HEK293T (cell line): ENCODE measurements at regions not wholly inside any gene's neighbourhood (a gene's known extent, or its start where the extent isn't known, plus 50 kb on each side); places are given as distances from the start of the nearest gene placed in this dataset.
"Not testable (repeated sequence)": the region's sequence is repeated elsewhere in the genome, so short reads cannot be mapped to it uniquely, and the experiment has no call there.

ENCODE experiments used
- CTCF ChIA-PET: fragments of 350-600 bp; formaldehyde crosslinking; extraction: SDS; loops from one replicate; lab custom pipeline; 2021; ENCODE audit warnings: antibody characterized with exemption, inconsistent platforms; lab: Yijun Ruan, JAX
- POLR2A ChIA-PET: fragments of 350-600 bp; formaldehyde crosslinking; extraction: SDS; loops from one replicate; lab custom pipeline; 2020; ENCODE audit warnings: antibody characterized with exemption, inconsistent platforms; lab: Yijun Ruan, JAX
- DNase-seq: peaks from one replicate; pipeline ENCODE4 v3.0.0; 2012; ENCODE audit warnings: mixed read lengths; ENCODE audit errors: extremely low spot score
- ARNT ChIP-seq: fragments of 450-650 bp; IDR thresholded peaks from 2 replicates; pipeline ENCODE4 v1.6.1; 2017; ENCODE audit warnings: mild to moderate bottlenecking
- BHLHE40 ChIP-seq: fragments of 450-650 bp; IDR thresholded peaks from 2 replicates; pipeline ENCODE4 v1.6.1; 2016; ENCODE audit warnings: mild to moderate bottlenecking, moderate library complexity, borderline replicate concordance
- CTBP1 ChIP-seq: fragments of 450-650 bp; IDR thresholded peaks from 2 replicates; pipeline ENCODE4 v1.6.1; 2016; ENCODE audit warnings: borderline replicate concordance
- ELF4 ChIP-seq: fragments of 450-650 bp; IDR thresholded peaks from 2 replicates; pipeline ENCODE4 v1.6.1; 2017; ENCODE audit warnings: antibody characterized with exemption
- FOXA1 ChIP-seq: fragments of 450-650 bp; IDR thresholded peaks from 2 replicates; pipeline ENCODE4 v1.6.1; 2016; ENCODE audit warnings: mild to moderate bottlenecking
- FOXK2 ChIP-seq: fragments of 450-650 bp; IDR thresholded peaks from 2 replicates; pipeline ENCODE4 v1.6.1; 2016; ENCODE audit warnings: mild to moderate bottlenecking
- FOXM1 ChIP-seq: fragments of 450-650 bp; IDR thresholded peaks from 2 replicates; pipeline ENCODE4 v1.6.1; 2017; ENCODE audit warnings: mild to moderate bottlenecking, borderline replicate concordance
- HDGF ChIP-seq: fragments of 450-650 bp; IDR thresholded peaks from 2 replicates; pipeline ENCODE4 v1.6.1; 2017; ENCODE audit warnings: antibody characterized with exemption, borderline replicate concordance
- L3MBTL2 ChIP-seq: fragments of 450-650 bp; conservative IDR thresholded peaks from 2 replicates; pipeline ENCODE4 v1.6.1; 2016; ENCODE audit warnings: mild to moderate bottlenecking
- LEF1 ChIP-seq: fragments of 450-650 bp; IDR thresholded peaks from 2 replicates; pipeline ENCODE4 v1.6.1; 2017; ENCODE audit warnings: mild to moderate bottlenecking, borderline replicate concordance
- NFRKB ChIP-seq: fragments of 450-650 bp; IDR thresholded peaks from 2 replicates; pipeline ENCODE4 v1.6.1; 2016; ENCODE audit warnings: mild to moderate bottlenecking, moderate library complexity
- SP1 ChIP-seq: fragments of 450-650 bp; IDR thresholded peaks from 2 replicates; pipeline ENCODE4 v1.6.1; 2017
- SUZ12 ChIP-seq: fragments of 450-650 bp; IDR thresholded peaks from 2 replicates; pipeline ENCODE4 v1.6.1; 2016; ENCODE audit warnings: mild to moderate bottlenecking
- TARDBP ChIP-seq: fragments of 450-650 bp; IDR thresholded peaks from 2 replicates; pipeline ENCODE4 v1.6.1; 2016
- ZNF384 ChIP-seq: fragments of 450-650 bp; IDR thresholded peaks from 2 replicates; pipeline ENCODE4 v1.6.1; 2016
- TF ChIP-seq, protein P1 (sequence below): fragments of 450-650 bp; IDR thresholded peaks from 2 replicates; pipeline ENCODE4 v1.6.1; 2016

DNA sequence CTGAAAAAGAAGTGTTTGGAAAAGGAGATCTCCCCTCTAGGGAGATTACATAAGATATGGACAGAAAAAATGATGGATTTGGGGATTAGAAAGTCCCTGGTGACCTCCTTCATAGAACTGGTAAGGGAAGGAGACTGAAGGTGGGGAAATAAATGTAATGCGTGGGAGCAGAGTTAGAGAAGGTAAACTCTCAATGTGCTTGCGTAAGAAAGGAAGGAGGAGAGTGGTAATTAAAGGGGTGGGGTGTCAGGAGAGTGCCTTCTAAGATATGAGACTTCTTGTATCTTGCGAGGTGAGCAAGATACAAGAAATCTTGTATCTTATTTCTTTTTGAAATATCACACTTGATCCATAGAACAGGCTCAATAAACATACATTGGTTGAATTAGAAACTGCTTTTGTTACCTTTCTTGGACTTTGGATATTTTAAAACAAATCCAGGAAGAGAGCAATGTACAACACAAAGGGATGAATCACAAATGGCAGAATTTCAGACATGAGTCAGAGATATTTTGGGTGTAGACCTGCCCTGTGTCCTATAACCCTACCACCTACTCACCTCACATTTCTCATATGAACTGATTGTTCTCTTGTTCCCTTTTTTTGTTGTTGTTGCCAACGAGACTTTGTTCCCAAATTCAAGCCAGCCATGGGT lies 342.4 kb downstream of the INSIG2 start:
- POLR2A ChIA-PET, result no interaction called here
- TF ChIP-seq FOXK2 (no peak), HDGF (no peak), ARNT (no peak), LEF1 (no peak), ELF4 (no peak), TARDBP (no peak), SUZ12 (no peak), CTBP1 (no peak), L3MBTL2 (no peak)
- TF ChIP-seq, protein P1, sequence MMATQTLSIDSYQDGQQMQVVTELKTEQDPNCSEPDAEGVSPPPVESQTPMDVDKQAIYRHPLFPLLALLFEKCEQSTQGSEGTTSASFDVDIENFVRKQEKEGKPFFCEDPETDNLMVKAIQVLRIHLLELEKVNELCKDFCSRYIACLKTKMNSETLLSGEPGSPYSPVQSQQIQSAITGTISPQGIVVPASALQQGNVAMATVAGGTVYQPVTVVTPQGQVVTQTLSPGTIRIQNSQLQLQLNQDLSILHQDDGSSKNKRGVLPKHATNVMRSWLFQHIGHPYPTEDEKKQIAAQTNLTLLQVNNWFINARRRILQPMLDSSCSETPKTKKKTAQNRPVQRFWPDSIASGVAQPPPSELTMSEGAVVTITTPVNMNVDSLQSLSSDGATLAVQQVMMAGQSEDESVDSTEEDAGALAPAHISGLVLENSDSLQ, result no peak
- DNase-seq, result no peak

DNA sequence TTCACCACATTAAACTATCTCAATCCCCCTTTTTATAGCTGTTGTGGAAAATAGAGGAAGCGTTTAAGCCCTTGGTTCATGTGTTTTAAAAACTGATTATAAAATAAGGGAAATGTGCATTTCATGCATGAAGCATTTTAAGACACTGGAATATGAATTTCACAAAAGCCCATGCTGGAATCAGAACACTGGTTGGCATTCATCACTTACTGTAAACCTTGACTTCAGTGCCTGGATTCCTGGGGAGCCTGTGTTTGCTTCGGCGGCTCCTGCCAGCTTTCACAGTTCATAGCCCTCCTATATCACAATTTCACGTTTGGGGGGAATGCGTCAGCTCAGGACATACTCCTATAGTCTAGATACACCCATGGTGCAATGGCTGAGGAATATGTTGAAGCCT lies 336.9 kb downstream of the INSIG2 start:
- ChIA-PET POLR2A (no interaction called here), CTCF (no interaction called here)
- no peak for TF ChIP-seq CTBP1
- TF ChIP-seq HDGF, result no peak
- no peak for TF ChIP-seq L3MBTL2
- no peak for TF ChIP-seq TARDBP
- no peak for TF ChIP-seq NFRKB
- TF ChIP-seq FOXK2, result no peak
- TF ChIP-seq BHLHE40, result no peak
- no peak for TF ChIP-seq SUZ12
- TF ChIP-seq FOXM1, result no peak
- no peak for TF ChIP-seq ARNT
- TF ChIP-seq ZNF384, result no peak
- TF ChIP-seq FOXA1, result no peak
- no peak for TF ChIP-seq ELF4
- no peak for TF ChIP-seq LEF1
- TF ChIP-seq, protein P1, result no peak
- TF ChIP-seq SP1, result no peak
- no peak for DNase-seq

More for the DNA sequence above, 342.4 kb downstream of the INSIG2 start:
- CTCF ChIA-PET, result no interaction called here

DNA sequence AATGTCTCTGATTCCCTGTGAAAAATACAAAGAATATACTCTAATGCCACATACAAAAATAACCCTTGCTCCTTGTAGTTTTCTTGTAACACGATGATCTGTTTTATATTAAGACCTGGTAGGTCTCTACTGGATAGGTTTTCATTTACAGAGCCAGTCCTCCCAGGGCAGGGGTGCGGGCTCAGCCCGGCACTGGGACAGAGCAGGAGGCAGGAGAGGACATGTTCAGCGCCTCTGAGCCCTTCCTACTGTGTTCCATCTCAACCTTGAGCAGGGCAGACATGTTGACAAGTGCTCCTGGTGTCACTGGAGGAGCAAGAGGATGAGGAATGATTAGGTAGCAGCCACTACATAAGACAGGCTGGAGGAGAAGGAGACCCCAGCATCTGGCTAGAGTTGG lies 335.5 kb downstream of the INSIG2 start:
- no peak for DNase-seq
- ChIA-PET POLR2A (no interaction called here), CTCF (no interaction called here)
- TF ChIP-seq FOXM1 (no peak), HDGF (no peak), FOXK2 (no peak), TARDBP (no peak), L3MBTL2 (no peak), FOXA1 (no peak), BHLHE40 (no peak), ARNT (no peak), SUZ12 (no peak), NFRKB (no peak), ZNF384 (no peak)
- TF ChIP-seq, protein P1, result no peak

DNA sequence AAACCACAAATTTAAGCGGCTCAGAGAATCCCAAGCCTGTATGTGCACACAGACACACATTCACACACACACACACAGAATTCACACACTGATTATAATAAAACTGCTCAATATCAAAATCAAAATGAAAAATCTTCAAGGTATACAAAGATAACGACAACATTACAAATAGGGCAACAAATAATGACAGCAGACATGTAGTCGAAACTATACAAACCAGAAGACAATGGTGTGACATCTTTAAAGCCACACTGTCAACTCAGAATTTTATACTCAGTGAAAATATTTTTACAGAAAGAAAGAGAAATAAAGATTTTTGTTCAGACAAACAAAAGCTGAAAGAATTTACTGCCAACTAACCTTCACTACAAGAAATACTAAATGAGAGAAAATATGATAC lies 333.4 kb downstream of the INSIG2 start:
- TF ChIP-seq L3MBTL2 (no peak), FOXM1 (no peak), LEF1 (no peak), BHLHE40 (no peak), ELF4 (no peak), SUZ12 (no peak), HDGF (no peak)
- TF ChIP-seq, protein P1, result no peak
- no peak for DNase-seq
- ChIA-PET POLR2A (no interaction called here), CTCF (no interaction called here)

DNA sequence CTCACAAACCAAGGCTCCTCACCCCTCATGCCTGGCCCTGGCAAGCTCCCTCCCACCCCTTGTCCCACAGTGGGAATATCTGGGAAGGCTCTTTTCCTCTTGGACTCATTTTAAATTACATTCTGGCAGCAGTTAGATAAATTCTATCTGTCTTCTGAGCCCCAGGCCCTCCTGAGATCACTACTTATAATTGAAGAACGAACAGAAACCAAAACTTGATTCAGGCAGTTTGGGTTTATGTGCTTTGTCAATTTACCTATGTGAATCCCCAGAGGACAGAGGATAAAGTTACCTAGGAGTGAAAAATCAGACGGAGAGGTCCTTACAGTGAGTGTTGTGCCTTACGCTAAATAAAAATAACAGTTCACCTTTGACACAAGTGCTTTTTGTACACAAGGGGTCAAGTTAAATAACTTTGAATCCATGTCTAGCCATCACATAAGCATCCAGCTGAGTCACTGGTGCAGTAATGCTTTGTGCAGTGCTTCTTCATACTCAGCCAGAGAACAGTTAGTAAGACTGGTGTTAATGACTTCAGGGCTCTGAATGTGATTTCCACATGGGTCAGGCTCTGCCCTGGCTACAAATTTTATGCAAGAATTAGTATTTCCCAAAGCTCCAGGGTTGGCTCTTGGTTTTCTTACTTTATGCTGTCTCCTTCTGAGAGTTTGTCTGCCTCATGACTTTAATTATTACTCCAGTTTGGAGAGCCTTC lies 329.3 kb downstream of the INSIG2 start:
- CTCF ChIA-PET, result no interaction called here
- no peak for DNase-seq
- POLR2A ChIA-PET, result no interaction called here
- TF ChIP-seq BHLHE40, result no peak
- no peak for TF ChIP-seq SP1
- no peak for TF ChIP-seq SUZ12
- no peak for TF ChIP-seq ELF4
- TF ChIP-seq NFRKB, result no peak
- TF ChIP-seq CTBP1, result no peak
- TF ChIP-seq, protein P1, result no peak
- no peak for TF ChIP-seq TARDBP
- no peak for TF ChIP-seq ZNF384
- no peak for TF ChIP-seq L3MBTL2
- TF ChIP-seq HDGF, result no peak
- TF ChIP-seq ARNT, result no peak
- no peak for TF ChIP-seq FOXK2
- TF ChIP-seq FOXA1, result no peak
- no peak for TF ChIP-seq FOXM1
- TF ChIP-seq LEF1, result no peak

DNA sequence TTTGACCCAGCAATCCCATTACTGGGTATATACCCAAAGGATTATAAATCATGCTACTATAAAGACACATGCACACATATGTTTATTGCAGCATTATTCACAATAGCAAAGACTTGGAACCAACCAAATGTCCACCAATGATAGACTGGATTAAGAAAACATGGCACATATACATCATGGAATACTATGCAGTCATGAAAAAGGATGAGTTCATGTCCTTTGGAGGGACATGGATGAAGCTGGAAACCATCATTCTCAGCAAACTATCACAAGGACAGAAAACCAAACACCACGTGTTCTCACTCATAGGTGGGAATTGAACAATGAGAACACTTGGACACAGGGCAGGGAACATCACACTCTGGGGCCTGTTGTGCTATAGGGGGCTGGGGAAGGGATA lies 326.9 kb downstream of the INSIG2 start:
- POLR2A ChIA-PET, CTCF ChIA-PET, DNase-seq: not testable (repeated sequence)
